Ammon's horn (tissue), 1 donor: ENCODE measurements at regions not wholly inside any gene's neighbourhood (a gene's known extent, or its start where the extent isn't known, plus 50 kb on each side); places are given as distances from the start of the nearest gene placed in this dataset.
A peak's percentile ranks its signal among the peaks of the same experiment; 100 is the strongest.

Experiments
- DNase-seq: peaks from one replicate; pipeline ENCODE4 v3.0.0-alpha.2; 2016; ENCODE audit warnings: low spot score

DNA sequence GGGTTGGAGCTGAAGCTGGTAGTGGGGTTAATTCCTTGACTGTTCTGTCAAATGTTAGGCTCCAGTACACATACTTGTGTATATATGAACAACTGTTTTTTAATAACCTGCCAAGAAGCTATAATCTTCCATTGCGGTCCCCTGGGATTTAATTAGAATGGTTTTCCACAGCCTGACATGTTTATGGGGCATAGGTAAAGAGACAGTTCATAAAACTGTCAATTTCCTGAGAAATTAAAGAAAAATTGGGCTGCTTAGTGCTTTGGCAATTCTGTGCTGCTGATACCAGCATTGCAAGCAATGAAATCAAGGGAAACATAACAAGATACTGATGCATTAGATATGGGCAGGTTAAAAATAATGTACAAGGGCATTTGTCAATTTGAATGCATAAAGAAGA is 314.1 kb upstream of the SLC35B3 start:
- no peak for DNase-seq

DNA sequence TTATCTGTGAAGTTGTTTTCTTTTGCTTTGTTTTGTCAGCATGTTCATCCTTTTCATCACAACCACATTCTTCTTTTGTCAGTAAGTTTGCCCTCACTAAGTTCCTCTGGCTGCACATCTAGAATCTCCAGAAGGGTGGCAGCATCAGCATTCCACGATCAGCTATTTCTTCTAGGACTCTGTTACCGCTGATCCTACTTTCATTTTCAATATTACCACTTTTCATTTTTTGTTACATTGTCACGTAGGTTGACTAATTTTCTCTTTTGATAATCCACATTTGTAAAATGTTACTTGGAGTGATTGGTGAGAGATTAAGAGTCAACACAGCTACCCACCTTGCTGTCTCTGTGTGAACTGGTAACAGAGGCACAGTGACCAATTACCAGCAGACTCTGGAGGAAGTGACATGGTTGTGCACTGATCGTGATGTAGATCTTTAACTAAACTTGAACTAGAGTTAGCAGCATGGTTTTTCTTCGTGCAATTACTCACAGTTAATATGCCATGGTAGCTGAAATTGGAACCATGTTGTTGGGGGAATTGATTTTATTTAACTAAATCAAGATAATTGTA is 307.9 kb upstream of the SLC35B3 start:
- DNase-seq, result no peak

DNA sequence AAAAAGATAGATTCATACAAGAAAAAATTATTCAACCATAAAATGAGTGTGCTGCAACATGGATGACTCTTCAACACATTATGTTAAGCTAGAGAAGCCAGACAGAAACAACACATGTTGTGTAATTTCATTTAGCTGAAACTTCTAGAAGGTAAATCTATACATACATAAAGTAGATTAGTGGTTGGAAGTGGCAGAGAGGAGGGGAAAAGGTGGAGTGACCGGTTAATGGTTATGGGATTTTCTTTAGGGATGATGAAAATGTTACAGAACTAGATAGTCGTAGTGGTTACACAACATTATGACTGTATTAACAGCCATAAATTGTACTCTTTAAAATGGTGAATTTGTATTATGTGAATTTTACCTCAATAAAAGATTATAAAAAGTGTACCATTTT is 304.1 kb upstream of the SLC35B3 start:
- DNase-seq, result no peak

DNA sequence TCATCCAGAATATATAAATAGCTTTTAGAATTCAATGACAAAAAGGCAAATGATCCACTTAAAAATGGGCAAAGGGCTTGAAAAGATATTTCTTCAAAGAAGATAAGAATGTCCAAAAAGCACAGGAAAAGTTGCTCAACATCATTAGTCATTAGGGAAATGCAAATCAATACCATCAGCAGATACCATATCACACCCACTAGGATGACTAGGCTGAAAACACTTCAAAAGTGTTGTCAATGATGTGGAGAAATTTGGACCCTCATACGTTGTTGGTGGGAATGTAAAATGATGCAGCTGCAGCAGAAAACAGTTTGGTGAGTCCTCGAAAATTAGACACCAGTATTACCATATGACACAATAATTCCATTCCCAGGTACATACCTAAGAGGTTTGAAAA is 303.6 kb upstream of the SLC35B3 start:
- DNase-seq, result no peak

DNA sequence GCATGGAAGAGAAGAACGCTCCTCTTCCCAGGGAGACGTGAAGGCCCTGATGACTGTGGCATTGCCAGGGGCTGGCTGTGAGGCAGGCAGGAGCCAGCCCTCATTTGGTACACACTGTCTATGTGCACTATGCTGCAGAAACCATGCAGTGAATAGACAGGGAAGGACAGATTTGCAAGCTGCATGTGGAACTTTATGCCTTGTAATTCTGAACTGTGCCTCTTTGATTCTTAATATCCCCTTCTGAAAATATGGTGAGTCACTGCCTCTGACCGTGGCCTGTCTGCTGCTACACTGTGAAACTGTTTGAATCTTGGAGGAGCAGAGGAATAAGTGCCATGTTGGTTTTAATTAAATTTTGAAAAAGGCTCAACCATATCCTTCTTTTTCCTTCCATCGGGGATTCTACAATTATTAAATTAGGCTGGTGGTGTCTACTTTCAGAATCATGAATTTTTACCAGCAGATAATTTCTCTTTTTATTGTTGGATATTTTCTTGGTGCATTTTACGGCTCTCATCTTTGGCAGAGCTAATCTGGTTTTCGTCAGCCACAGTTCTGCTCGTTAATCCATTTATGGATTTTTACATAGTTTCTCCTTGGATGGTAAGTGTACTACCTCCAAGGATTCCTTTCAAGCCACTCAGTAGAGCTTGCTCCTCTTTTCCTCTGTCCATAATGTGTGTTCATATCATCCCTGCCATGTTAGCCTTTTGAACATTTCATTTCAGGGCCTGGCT is 301.0 kb upstream of the SLC35B3 start:
- peak; percentile 8 for DNase-seq

DNA sequence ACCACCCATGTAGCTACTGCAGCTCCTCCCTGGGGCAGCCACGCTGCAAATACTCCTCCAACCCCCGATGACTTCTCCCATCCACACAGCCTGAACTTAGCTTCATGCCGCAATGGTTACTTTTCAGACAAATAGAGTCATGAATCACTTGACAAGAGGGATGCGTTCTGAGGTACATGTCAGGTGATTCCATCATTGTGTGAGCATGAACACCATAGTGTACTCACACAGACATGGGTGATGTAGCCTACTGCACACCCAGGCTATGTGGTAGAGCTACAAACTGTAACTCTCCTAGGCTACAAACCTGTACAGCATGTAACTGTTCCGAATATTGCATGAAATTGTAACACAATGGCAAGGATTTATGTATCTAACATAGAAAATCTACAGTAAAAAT is 298.5 kb upstream of the SLC35B3 start:
- DNase-seq, result no peak

DNA sequence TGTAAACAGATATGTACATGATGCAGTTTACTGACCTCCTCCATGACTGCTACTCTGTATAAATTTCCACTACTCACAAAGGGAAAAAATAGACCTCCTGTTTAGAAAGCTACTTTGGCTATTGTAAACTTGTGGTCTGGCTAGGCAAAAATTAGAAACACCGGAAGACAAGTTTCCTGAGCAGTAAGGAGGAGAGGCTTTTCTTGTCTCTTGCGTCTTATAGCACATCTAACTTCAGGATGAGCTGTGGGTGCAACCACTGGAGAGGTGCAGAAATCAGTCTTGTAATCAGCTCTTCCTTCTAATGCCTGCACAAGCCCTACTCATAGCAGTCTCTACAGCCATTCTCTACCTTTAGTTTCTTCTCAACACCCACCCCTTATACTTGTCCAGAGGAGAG is 296.5 kb upstream of the SLC35B3 start:
- DNase-seq, result no peak

DNA sequence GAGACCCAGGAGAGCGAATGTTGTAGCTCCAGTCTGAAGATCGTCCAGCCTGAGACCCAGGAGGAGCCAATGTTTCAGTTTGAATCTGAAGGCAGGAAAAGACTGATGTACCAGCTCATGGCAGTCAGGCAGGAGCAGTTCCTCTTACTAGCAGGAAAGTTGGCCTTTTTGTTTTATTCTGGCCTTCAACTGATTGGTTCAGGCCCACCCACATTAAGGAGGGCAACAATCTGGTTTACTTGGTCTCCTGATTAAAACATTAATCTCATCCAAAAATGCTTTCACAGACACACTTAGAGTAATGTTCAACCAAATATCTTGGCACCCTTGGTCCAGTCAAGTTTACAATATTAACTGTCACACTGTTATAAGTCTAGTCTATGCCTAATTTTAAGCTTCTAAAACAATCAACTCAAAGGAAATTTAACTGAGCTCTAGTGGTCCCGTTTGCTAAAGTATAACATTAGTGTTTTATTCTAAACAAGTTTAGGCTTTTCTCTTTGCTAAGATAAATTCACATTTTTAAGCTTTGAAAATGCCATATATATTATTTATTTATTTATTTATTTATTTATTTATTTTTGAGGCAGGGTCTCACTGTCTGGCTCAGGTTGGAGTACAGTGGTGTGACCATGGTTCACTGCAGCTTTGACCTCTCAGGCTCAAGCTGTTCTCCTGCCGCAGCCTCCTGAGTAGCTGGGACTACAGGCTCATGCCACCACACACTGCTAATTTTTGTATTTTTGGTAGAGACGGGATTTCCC is 275.5 kb upstream of the SLC35B3 start:
- no peak for DNase-seq

DNA sequence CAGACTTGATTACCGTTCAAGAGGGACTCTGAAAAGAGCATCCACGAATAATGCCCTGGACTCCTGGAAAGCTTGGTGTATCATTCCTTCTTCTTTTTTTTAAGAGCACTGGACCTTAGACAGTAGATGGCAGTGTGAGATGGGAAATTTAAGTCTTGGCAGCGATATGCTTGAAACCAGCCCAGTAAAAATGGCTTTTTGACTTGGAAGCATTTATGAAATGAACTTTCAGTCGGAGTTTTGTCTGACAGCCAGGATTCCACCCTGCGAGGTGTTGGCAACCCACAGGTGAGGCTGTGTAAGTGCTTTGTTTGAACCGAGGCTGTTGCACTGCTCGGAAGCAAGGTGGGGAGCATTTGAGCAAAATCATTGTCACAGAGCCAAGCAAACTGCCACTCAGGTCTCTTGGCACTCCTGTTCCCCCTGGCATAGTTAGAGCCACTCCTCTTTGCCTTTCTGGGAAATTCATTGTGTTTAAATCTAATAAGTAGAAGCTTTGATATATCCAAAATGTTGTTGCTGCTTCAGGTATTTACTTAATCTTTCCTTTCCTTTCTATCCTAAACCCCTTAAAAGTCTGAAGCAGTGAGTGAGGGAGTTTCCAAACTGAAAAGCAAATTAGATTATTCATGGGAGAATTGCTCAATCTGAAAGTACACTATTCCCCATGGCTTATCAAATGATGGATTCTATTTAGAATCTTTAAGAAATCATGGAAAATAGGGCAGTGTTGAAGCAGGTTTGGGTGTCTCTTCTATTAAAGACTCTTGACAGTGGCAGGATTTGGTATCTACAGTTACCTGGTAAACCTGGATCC is 272.8 kb upstream of the SLC35B3 start:
- DNase-seq, result peak; percentile 50

DNA sequence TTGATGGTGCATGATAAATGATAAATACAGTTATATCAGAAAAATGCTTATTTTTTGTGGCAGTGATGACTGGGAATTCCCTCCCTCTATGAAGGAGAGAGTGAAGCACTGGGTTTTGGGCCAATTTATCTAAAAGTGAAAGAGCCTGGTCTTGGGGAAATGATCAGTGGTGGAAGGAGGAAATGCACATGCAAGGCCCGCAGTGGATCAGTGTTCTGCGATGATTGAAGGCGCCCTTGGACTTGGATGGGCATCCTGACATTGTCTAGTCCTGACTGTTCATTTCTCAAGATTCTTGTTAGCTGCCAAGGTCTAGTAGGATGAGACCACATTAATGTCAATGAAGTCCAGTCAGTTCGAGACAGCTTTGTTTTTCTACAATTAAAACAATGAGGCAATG is 272.0 kb upstream of the SLC35B3 start:
- DNase-seq, result no peak

DNA sequence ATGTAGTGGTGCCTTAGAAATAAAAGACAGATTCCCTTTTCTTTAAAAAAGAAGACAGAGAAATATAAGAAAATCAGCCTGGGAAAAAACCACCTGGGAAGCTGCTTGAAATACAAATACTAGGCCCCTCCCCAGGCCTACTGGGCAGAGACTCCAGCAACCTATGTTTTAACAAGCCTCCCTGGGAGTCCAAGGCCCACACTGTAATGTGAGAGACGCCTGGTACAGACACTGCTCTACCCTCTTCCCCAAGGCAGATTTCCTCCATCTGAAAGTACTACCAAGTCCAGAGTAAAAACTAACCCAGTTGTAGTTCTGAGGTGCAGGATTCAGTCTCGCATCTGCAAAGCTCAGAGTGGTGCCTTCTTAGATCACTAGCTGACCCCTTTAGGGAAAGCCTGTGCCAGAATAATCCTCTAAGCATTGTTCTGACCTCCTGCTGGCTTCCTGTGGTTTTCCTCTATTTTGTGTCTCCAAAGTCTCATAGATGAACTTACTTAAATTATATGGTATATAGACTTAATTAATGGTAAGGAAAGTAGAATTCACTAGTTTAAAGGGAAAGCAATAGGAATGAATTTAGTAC is 270.2 kb upstream of the SLC35B3 start:
- DNase-seq, result no peak

DNA sequence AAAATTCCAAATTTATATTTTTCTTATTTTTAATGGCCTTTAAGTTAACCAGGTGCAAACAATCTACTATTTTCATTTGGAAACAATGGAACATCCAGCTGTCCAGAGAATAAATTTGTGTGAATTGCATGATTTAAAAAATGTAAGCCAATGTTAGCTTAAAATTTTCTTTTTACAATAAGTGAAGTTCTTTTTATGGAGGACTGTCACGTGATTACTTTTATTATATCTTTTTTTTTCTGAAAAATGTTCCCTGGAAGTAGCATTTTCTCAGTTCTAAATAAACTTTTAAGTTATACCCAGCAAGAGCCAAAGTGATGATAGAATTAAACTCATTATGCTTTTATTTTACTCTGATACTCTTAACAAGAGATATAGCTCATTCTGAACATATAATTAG is 267.7 kb upstream of the SLC35B3 start:
- DNase-seq, result no peak

DNA sequence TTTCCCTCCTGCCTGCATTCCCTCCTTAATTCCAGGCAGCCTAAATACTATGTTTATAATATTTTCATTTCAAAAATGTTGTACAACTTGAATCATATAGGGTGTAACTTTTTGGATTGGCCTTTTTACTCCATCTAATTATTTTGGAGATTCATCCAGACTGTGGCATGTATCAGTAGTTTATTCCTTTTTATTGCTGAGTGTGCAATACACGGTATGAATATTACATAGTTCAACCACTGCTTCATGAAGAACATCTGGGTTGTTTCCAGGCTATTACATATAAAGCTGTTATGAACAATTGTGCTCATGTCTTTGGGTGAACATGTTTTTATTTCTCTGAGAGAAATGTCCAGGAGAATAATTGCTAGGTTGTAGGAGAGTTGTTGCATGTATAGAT is 253.5 kb upstream of the SLC35B3 start:
- DNase-seq, result no peak

DNA sequence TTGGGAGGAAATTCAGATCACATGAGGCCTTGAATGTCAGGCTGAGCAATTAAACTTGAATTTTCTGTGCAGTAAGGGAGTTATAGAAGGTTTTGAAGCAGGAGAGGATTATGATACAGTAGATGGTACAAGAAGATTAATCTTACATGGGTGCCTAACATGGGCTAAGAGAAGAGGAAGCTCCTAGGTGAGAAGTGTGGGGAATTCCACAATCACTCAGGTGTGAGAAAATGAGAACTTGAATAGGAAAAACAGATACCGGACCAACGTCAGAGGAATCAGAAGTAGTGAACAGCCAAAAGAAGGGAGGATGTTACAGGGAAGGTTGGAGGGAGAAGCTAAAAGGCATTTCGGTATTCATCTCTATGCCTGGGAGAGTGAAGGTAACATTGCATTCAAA is 250.7 kb upstream of the SLC35B3 start:
- DNase-seq, result no peak

DNA sequence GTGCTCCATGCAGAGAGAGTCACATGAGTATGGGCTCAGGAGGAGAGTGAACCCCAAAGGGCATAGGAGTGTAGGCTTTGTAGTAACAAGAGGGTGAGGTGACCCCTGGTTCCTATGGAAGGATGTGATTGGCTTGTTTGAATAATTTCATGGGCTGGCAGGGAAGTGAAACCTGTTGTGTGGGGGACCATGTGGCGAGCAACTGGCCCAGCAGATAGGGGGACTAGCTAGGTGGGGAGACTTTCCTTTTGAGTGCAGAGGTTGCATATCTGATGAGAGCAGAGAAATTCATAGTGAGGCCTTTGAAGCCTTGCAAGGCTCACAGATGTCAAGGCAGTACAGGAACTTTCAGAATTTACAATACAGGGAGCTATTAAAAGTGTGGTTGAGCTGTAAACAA is 247.9 kb upstream of the SLC35B3 start:
- no peak for DNase-seq

DNA sequence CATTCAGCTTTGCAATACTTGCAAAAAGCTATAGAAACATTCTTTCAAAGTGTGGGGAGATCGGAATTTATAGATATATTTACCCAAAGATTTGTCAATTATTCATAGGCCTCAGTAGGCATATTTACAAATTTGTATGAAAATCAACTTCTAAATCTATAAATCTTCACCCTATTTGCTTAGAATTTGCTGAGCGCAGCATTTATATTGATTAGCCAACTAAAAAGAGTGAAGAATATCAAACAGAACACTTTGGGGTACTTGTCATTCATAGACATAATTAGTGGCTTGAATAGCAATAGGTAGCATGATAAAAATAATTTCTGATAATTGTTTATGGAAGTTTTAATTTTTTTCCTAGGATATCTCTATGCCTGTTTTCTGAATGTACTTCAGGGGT is 244.5 kb upstream of the SLC35B3 start:
- DNase-seq, result no peak

DNA sequence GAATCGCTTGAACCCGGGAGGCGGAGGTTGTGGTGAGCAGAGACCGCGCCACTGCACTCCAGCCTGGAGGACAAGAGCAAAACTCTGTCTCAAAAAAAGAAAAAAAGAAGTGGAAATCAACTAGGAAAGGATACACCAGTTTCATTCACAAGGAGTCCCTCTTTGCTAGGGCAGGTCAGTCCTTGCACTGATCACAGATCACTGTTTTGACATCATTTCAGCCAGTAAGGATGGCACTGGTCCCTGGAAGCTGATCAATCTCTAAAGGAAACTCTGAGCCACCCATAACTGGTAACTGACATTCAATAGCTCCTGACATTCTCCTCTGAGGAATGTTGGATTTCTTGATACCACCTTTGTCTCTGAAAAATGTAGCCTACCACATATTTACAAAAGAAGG is 243.1 kb upstream of the SLC35B3 start:
- no peak for DNase-seq

DNA sequence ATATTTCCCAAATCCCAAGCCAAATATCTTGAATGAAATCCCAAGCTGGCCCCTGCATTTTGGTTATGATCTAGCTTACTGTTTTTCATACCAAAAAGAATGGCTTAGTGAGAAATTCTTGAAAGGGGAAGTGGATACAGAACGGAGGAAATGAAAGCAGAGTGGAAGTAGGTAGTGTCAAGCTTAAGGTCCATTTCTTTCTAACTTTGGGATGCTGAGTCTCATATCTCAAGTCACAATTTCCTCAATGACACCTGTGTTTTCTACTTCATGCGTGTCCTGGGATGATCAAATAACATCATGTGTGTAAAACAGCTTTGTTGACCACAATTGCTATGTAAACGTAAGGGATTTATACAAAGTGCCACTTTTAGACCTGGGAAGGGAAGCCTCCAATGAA is 238.8 kb upstream of the SLC35B3 start:
- DNase-seq, result no peak

DNA sequence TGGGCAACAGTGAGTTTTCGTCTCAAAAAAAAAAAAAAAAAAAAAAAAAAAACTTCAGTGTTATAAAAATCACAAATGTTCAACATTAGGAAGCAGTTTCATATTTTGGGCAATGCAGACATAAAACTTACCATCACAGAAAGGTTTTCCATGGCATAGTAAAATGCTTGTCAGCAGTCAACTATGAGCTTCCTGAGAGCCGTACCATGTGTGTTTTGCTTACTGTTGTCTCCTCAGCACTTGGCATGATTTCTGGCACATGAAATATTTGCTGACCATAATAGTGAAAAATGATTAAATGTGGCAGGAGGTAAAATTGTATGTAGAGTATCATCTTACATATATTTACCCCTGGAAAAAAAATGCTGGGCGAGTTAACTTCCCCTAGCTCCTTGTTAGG is 237.5 kb upstream of the SLC35B3 start:
- no peak for DNase-seq

DNA sequence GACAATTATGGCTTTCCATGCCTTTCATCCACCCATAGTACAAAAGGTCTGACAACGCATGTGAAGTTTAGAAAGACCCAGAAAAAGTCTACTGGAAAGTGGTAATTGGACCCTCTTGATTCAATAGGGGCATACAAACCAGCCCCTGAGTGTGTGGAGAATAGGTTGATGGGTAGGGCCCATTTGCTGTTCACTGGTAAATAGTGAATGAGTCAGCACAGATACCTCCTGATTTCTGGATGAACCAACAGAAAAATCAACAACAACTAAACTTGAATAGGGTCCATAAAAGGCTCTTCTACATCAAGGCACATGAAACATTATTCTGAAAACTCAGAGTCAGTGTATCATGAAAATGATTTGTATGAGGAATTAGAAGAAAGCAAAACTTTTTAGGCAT is 235.4 kb upstream of the SLC35B3 start:
- DNase-seq, result no peak

DNA sequence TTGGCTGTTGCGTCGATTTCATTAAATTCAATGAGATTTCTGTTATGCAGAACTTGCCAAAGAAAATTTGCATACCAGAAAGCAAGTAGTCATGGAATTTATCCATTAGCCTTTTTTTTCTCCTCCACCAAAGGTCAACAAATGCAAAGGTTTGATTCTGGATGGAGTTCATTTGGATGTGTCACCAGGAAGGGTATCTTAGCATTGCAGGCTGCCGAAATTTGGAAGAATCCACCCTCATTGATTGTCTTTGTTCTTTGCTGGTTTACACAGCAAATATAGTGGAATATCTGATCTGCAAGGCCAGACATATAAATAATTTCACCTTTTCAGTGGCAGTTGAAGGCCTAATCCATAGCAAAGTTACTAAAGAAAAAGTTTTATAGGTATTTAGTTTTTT is 229.4 kb upstream of the SLC35B3 start:
- no peak for DNase-seq

DNA sequence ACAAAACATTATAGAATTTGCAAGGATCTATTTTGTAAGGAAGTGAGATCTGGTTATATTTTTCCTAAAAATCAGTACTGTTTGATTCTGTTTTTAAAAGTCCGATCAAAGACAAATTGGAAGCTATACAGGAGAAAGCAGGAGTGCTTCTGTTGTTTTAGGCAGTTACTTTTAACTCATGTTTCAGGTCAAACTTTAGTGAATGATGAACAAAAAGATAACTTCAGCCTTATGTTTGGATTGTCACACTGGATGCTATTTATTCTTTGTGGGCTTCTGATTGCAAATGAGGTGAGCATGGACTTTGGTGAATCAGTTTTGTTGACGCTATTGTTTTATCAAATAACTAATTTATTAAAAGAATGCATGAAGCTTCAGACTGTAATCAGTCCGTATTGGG is 228.7 kb upstream of the SLC35B3 start:
- DNase-seq, result no peak
